Hypothalamus (tissue), 51 donors: ENCODE measurements at regions not wholly inside any gene's neighbourhood (a gene's known extent, or its start where the extent isn't known, plus 50 kb on each side); places are given as distances from the start of the nearest gene placed in this dataset.

ENCODE experiments used
- DNase-seq, 51 donors: peaks; one replicate each; lab custom pipeline; 2025; lab: John Stamatoyannopoulos, UW

- peak in 4 of 51 donors; percentile 5 to 21 (median 10) for DNase-seq
These were observed 58.9 kb downstream of the DHRS2 start for GRCh38 chr14:23694949-23695663.

GRCh38 chr14:23695664-23695999 is 59.5 kb downstream of the DHRS2 start:
- DNase-seq, result no peak

GRCh38 chr14:23696701-23697239 is 60.6 kb downstream of the DHRS2 start:
- DNase-seq, result no peak

- no peak for DNase-seq
These were observed 61.5 kb downstream of the DHRS2 start for GRCh38 chr14:23697680-23698079.

GRCh38 chr14:23702656-23703426 is 66.7 kb downstream of the DHRS2 start:
- DNase-seq, result no peak

GRCh38 chr14:23704890-23705289 is 68.7 kb downstream of the DHRS2 start:
- DNase-seq, result no peak

- DNase-seq, result no peak
These were observed 71.3 kb downstream of the DHRS2 start for GRCh38 chr14:23707415-23707814.

- DNase-seq, result no peak
These were observed 72.2 kb downstream of the DHRS2 start for GRCh38 chr14:23708343-23708742.

- no peak for DNase-seq
These were observed 73.8 kb downstream of the DHRS2 start for GRCh38 chr14:23709923-23710322.

GRCh38 chr14:23712287-23712686 is 76.1 kb downstream of the DHRS2 start:
- DNase-seq, result no peak

GRCh38 chr14:23719225-23719985 is 83.2 kb downstream of the DHRS2 start:
- DNase-seq, result no peak

- no peak for DNase-seq
These were observed 86.5 kb downstream of the DHRS2 start for GRCh38 chr14:23722675-23723074.

- no peak for DNase-seq
These were observed 87.7 kb downstream of the DHRS2 start for GRCh38 chr14:23723911-23724310.

GRCh38 chr14:23725528-23725927 is 89.4 kb downstream of the DHRS2 start:
- no peak for DNase-seq

- no peak for DNase-seq
These were observed 90.0 kb downstream of the DHRS2 start for GRCh38 chr14:23725980-23726710.

- DNase-seq, result peak in 2 of 51 donors; percentile 1 to 19
These were observed 91.6 kb downstream of the DHRS2 start for GRCh38 chr14:23727566-23728335.

GRCh38 chr14:23728791-23729190 is 92.6 kb downstream of the DHRS2 start:
- no peak for DNase-seq

- DNase-seq, result no peak
These were observed 93.7 kb downstream of the DHRS2 start for GRCh38 chr14:23729720-23730387.

GRCh38 chr14:23735394-23735793 is 99.2 kb downstream of the DHRS2 start:
- no peak for DNase-seq
